GM21723 (cell line): ENCODE measurements at regions not wholly inside any gene's neighbourhood (a gene's known extent, or its start where the extent isn't known, plus 50 kb on each side); places are given as distances from the start of the nearest gene placed in this dataset.

Experiments used
- ATAC-seq: cut with Tn5 transposase; IDR thresholded peaks from one replicate; pipeline ENCODE4 v1.9.1; 2021; ENCODE audit warnings: mild to moderate bottlenecking, moderate library complexity; ENCODE audit not compliant: unreplicated experiment

DNA sequence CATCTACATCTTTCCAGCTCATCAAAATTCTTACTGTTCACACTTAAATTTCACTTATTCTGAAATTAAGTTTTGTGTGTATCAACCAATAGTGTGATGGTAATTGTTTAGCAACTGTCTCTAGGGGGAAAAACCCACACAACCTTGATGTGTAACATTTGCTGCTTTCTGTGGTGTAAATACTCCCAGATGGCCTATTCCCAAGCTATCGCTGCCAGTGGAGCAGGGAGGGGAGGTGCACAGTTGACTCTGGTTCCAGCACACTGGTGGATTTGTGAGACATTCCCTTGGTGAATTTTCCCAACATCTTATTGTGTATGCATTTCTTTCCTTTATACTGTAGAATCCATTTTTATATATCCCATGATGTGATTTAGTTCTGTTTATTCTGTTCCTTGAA, 275.9 kb upstream of the SHH start:
- no peak for ATAC-seq

DNA sequence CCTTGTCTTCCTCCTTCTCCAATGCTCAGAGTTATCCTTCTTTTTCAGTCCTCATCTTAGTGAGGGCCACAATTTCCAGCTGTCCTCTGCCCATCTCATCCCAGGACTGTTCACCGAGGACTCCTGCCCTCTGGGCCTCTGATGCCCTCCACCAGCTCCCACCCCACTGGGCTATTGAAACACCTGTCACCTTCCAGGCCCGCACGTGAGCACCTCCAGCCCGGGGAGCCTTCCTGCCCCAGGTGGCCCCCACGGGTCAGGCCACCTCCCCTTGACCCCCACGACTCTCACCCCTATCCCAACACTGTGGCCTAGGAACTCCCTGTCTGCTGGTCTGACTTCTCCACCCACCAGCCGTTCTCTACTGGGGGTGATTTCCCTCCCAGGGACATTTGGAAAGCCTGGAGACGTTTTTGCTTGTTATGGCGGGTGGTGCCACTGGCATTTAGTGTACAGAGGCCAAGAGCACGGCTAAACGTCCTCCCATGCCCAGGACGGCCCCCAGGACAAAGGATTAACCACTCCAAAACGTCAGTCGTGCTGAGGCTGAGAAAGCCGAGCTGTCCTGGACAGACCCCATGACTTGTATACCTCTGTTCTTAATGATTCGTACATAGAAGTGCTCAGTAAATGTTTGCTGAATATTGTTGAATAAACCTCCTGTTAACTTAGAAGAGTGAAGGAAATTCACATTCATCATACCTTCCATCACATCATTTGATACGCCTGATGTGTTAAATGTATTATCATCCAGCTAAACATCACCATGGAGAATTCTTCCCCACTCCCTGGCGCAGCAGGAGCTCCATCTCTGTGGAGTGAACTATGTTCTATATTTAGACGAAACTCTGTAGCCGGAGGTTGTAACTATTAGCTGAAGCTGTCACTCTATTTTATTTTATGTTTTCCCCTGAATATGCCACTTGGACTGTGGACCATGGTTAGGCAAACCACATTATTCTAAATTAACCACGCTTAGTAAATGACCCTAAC, 270.1 kb upstream of the SHH start:
- ATAC-seq: no peak

DNA sequence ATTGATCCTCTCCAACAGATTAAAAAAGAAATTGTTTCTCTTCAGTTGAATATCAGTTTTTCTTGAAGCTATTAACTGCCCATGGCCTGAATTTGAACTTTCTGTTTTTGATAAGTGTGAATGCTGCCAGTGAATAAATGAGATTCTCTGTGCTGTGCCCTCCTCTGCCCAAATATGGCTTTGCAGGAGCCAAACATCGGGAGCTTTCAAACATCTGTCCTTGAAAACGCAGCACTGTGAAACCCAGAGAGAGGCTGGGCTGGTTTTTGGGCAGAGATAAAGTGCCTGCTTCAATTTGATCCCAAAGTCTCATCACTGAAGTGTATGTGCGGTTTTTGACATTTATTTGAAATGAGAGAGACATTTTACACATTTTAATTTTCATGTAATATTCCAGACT, 268.3 kb upstream of the SHH start:
- no peak for ATAC-seq

DNA sequence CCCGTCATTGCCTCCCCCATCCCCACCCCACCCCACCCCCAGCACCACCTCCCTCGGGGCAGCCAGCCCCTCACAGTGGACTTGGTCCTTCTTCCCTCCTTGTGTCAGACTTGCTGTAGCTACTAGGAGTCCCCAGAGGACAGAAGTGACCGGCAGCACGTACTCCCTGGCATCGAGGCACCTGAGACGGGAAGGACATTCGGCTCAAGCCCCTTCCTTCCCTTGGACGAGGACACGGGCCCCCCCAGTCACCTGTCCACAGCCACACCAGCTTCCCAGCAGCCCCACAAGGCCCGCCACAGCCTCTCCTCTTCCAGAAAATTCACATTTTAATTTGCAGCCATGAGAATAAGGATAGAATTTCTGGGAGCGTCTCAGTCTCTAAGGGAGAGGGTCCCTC, 267.8 kb upstream of the SHH start:
- no peak for ATAC-seq

DNA sequence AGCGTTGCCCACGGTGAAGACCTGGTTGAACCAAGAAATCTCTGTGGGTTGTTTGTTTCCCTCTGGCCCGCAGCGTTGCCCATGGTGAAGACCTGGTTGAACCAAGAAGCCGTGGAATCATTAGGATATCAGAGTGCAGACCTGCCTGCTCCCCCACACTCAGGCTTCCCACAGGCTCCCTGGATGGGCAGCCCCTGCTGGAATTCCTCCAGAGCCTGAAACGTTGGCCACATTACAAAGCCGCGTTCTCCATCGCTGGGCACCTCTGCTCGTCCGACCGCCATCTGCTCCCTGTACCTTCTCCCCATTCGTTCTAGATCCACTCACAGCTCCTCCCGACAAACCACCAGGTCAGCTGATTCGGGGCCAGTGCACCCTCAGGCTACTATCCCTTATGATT, 266.9 kb upstream of the SHH start:
- ATAC-seq: no peak

DNA sequence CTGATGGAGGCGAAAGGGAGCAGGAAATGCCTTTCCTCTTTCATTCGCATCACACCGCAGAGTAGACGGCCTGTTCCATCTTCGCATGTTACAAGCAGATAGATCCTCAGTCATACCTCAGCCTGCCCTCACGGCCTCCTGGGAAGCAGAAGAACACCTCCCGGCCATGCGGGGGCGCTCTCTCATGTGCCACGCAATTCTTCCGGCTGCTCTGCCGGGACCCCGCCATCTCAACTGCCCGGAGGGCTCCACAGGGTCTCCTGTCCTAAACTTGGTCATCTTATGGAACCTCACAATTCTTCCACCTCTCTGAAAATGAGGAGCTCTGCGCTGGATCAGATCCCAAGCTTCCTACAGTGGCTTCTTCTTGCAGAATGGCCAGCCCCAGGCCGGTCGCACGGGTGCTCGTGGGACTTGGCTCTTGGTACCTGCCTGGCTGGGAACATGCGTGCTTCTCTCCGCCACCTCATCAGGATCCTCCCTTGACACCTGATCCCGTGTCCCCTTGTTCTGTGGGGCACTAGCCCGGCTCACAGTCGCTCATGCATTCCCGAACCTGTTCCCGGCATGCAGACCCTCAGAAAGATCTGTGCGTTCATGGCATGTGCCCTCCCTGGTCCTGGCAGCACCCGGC, 262.8 kb upstream of the SHH start:
- ATAC-seq: no peak

DNA sequence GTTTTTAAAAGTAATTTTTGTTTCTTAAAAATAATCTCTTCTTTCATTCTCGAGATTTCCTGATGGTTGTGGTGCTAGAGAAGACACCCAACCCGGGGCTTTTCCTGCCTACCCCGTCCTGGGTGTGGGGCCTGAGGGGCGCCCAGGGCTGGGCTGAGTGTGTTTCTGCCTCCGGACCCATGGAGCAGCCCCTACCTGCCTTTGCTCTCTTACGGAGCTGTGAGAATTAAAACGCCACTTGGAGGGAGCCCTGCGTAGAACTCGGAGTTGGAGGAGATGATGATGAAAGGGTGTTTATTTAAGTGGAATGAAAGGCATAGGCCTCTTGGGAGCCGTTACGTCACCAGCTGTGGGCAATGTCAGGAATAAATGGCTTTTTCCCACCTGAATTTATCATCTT, 261.8 kb upstream of the SHH start:
- no peak for ATAC-seq

DNA sequence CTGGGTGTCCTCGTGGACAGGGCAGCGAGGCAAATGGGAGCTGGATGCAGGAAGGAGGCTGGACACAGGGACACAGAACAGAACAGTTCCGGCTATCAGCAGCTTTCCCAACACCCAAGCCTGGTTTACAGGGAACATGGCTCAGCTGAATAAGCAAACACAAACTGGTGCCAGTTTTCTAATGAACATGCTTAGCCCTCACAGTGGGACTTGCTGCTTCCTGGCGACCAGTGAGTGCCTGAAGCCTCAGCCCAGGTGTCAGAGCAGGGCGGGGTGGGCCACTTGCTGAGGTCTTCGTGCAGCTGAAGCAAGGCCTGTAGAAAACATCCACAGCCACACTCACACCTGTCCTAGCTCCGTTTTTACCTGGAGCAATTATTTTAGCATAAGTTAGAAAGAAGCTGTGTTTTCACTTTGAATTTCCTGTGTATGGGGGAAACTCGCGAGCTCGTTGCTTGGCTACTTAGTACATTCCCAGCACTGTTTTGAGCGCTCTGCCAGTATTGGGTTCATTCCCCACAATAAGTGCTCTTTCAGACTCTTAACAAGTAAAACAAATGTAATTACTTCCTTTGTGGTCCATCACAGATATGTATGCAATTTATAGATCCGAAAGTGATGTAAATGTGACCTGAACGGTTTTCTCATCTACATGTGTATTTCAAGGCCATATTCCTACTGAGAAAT, 261.2 kb upstream of the SHH start:
- ATAC-seq: no peak

DNA sequence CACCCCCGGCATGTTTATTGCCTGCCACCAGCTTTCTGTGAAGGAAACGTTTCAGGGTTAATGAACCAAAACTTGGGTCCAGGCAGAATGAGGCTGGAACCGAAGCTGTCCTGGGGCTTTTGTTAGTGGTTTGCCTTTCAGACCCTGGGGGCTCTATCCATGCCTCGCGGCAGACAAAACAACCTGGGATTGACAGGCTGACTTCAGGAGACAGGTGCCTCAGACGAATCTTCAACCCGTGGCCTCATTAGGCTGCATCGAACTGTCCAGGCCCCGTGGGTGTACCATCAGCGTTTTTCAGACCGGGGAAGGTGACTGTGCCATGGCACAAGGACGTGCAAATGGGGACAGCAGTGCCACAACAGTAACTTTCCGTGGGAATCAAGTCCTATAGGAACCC, 259.3 kb upstream of the SHH start:
- ATAC-seq: no peak

DNA sequence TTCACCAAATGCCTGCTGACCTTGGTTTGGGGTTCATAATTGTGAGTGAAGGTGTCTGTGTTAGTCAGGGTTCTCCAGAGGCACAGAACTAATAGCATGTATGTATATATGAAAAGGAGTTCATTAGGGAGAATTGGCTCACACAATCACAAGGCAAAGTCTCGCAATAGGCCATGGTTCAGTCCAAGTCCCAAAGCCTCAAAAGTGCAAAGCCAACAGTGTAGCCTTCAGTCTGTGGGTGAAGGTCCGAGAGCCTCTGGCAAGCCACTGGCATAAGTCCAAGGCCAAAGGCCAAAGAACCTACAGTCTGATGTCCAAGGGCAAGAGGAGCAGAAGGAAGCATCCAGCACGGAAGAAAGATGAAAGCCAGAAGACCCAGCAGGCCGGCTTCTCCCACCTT, 257.6 kb upstream of the SHH start:
- no peak for ATAC-seq

DNA sequence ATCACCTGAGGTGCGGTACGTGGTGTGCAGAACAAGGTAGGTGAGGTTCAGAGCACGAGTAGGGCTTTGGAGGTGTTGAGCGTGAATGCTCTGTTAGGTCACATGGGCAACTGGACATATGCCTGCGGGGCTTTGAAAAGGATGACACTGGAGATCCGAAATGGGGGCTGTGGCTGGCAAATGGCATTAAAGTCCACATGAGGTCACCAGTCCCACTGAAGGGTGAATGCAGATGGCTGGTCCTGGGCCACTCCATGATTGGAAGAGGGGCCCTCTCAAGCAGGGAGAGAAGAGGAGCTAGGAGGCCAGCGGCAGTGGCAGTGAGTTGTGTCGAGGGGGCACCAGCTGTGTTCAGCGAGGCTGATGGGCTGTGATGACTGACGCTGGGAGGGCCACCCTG, 254.9 kb upstream of the SHH start:
- no peak for ATAC-seq

DNA sequence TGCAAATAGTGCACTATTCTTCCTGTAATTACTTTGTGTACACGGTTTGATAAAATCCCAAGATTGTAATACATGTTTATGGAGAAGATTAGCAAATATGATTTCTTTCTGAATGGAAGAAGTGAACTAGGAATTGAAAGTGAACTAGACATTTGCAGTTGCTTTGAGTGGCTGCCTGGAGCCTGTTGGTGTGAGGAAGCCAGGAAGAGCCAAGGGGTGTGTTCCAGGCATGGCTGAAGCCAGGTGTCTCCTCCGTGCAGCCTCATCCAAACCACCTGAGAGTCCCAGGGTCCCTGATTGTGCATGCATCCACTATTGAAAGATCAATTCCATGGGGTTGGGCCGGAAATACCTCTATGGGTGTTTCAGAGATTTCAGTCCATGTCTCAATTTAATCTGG, 253.1 kb upstream of the SHH start:
- ATAC-seq: no peak

DNA sequence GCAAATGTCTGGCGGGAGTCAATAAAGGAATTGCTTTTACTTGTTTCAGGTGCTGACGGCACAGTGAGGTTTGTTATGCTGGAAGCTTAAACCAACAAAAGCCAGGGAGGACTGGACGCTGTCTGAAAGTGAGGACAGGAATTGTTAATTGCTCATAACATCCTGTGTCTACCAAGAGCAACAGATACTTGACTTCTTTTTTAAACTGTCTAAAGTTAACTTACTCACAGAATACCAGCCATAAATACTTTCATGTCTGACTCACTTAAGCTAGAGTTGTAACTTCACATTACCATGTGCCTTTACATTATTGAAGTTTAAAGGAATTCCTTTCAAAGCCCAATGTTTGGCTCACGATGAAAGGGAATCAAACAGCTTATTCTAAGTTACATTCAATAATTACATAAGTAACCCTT, 252.7 kb upstream of the SHH start:
- ATAC-seq: no peak

DNA sequence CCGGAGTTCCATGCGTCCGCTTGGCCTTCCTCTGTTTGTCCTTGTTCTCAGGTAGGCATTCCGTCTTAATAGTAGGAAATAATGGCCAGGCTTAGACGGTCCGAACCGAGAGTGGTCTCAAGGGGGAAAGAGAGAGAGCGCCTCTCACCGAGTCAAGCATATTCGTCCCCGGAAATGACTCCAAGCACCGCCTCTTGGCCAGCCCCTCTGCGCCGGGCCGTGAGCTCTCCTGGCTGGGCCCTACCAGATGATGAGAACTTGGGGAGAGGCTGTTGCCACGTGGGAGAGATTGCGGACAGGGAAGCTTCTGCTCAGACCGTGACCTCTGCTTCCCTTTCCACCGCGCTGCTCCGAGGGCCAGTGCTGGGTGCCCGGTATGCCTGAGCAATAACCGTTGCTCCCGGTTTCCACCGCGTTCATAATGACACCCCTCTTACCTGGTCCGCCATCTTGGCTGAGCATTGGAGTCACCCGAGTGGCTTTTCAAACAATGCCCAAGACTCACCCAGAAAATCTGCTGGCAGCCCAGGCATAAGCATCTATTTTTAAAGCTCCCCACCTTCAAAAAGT, 251.1 kb upstream of the SHH start:
- ATAC-seq: no peak

DNA sequence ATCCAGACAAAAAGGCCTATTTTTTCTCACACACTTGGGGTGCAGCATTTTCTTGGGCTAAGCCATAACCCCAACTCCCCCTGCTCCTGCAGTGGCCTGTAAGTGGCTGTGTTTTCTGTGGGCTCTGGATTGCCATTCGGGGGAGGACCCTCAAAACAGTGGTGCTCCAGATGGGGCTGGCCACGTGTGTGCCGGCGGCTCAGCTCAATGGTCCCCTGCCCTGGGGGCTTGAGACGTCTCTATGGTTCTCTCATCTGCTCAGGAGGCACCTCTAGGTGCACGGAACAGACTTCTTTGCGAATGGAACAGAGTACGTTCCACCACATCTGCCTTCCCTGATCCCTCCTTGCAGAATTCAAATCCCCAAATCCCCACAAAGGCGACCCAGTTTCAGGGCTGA, 250.0 kb upstream of the SHH start:
- ATAC-seq: no peak

DNA sequence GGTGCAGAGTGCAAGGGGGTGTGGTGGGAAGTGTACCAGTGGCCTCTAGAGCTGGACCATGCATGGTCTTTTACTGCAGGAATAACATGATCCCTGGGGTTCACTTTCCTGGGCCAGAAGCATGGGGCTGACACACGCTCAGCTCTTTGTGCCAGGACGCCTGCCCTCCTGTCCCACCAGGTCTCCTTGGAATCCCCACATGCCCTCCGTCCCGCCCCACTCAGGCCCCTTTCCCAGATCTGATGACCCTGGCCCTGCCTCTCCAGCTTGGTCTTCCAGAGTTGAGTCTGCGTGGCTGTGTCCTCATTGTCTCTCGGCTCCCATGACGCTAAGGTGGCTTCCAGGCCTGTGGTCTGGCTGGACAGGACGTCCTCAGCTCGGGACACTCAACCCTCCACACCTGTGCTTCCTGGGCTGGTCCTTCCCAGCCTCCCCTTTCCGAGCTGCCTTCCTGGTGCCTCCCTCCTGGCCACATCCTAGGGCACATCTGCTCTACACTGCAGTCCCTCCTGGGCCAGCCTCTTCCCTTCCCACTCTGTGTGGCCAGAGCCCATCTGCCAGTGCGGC, 249.5 kb upstream of the SHH start:
- ATAC-seq: no peak

DNA sequence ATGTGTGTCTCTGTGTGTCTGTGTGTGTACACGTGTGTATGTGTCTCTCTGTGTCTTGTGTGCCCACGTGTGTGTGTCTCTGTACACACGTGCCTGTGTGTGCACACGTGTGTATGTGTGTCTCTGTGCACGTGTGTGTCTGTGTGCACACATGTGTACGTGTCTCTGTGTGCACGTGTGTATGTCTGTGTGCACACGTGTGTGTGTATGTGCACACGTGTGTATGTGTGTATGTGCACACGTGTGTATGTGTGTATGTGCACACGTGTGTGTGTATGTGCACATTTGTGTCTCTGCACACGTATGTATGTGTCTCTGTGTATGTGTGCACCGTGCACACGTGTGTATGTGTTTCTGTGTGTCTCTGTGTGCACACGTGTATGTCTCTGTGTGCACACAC, 248.7 kb upstream of the SHH start:
- no peak for ATAC-seq

DNA sequence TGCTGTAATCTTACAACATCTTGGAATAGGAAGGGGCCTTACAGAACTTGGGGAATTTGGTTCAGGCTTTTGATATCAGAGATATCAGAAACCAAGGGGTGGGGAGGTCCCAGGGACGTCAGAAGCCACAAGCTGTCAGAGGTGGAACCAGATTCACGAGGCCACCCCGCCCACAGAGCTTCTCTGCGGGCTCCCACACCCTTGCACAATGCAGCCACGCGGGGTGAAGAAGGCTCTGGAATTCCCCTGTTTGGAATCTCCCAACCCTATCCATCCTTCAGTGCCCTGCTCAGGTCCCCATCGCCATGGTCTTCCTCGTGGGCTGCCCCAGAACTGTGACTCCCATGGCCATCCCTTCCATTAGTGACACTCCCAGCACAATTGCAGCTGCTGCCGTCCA, 247.1 kb upstream of the SHH start:
- ATAC-seq: no peak

DNA sequence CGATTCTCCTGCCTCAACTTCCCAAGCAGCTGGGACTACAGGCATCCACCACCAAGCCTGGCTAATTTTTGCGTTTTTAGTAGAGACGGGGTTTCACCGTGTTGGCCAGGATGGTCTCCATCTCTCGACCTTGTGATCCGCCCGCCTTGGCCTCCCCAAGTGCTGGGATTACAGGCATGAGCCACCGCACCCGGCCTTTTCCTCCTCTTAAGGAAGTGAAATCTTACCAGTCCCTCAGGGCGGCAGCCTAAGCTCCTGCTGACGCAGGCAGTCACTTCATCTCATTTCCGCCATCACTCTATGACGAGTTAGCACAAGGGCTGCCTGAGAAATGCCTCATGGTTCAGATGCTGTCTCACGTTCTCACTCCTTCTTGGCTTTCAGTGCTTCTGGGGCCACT, 246.0 kb upstream of the SHH start:
- no peak for ATAC-seq

DNA sequence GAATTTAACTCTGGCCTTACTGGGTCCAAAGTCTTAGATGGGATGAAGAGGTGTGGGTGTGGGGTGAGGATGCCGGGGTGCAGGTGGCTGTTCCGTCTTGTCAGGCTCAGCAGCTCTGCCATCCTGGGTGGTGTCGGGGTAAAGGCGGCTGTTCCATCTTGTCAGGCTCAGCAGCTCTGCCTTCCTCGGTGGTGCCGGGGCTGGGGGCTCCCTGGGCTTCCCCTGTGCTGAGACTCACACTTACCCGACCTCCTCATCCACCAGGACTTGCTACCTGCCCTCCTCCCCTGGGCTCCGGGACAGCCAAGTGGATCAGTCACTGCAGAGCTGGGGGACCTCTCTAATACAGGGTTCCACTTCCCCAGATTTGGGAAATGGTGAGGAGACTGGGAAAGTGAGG, 244.3 kb upstream of the SHH start:
- ATAC-seq: no peak

DNA sequence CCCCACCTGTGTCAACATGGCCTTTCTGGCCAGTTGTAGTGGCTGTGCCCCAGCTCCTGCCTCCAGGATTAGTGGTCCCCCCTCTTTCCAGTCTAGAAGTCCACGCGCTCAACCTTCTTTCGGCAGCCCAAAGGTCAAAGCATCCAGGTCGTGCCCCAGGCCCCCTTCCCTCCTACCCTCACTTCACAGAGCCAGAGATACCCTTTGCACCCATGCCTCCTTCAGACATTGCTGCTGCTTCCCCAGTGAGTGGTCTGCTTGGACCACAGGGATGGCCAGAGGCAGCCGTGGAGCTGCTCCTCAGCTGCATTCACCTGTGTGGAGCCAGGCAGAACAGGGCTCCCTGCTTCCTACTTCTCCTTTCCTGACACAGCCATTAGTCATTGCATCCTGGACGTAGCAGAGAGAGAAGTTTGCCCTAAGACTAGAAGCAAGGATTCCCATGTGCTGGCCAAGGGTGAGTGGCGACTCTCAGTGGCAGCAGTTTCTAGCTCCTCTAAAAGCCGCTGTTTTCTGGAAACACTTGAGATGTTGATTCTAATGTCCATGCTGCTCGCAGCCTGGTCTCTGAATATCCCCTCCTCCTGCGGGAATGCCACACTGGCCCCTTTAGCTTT, 243.1 kb upstream of the SHH start:
- no peak for ATAC-seq
